B cell (primary cell): ENCODE measurements at regions not wholly inside any gene's neighbourhood (a gene's known extent, or its start where the extent isn't known, plus 50 kb on each side); places are given as distances from the start of the nearest gene placed in this dataset.

Source experiments
- CTCF ChIP-seq: fragments of 200-600 bp; IDR thresholded peaks from one replicate; pipeline ENCODE4 v1.8.0; 2022; ENCODE audit warnings: antibody characterized with exemption, mild to moderate bottlenecking
- EZH2 ChIP-seq: IDR thresholded peaks from 2 replicates; pipeline ENCODE4 v1.6.1; 2012; ENCODE audit warnings: borderline replicate concordance, low read depth, mild to moderate bottlenecking, moderate library complexity, low read length; ENCODE audit not compliant: insufficient read depth, poor library complexity, severe bottlenecking

DNA sequence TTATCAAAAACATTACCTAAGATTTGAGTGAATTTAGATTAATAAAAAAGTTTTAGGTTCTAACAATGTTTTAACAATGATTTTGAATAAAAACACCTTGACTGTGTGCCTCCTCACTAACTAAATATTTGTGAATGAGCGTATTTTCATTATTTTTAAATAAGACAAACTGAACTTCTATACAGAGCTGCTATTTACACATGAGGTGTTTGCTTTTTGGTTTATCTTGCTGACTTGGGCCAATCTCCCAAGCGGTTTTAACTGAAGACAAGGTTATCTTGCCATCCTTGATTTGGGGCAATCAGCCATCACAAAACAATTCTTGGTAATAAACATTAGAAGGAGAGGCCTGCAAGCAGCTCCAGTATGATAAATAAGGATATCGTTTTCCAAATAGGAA is 108.2 kb upstream of the NRIP1 start:
- no peak for TF ChIP-seq CTCF
- TF ChIP-seq EZH2, result no peak
